Left renal pelvis (tissue), 4 donors: ENCODE measurements at regions not wholly inside any gene's neighbourhood (a gene's known extent, or its start where the extent isn't known, plus 50 kb on each side); places are given as distances from the start of the nearest gene placed in this dataset.
A peak's percentile ranks its signal among the peaks of the same experiment; 100 is the strongest.
"Not testable (repeated sequence)": the region's sequence is repeated elsewhere in the genome, so short reads cannot be mapped to it uniquely, and the experiment has no call there.

Experiments used
- DNase-seq, 4 donors: peaks; one replicate each; pipeline ENCODE4 v3.0.0-alpha.2; 2013; ENCODE audit warnings: low read depth in 4 of 4, low spot score in 3 of 4

GRCh38 chr3:187795207-187795960, 50.1 kb upstream of the BCL6 start:
- DNase-seq: no peak

- DNase-seq: no peak
Measured at GRCh38 chr3:187798126-187798525, 52.9 kb upstream of the BCL6 start.

GRCh38 chr3:187798531-187799530, 53.6 kb upstream of the BCL6 start:
- DNase-seq: no peak

- no peak for DNase-seq
Measured at GRCh38 chr3:187799942-187800641, 54.8 kb upstream of the BCL6 start.

- no peak for DNase-seq
Measured at GRCh38 chr3:187801152-187801551, 55.9 kb upstream of the BCL6 start.

- no peak for DNase-seq
Measured at GRCh38 chr3:187802203-187802927, 57.1 kb upstream of the BCL6 start.

GRCh38 chr3:187802928-187803259, 57.6 kb upstream of the BCL6 start:
- DNase-seq: no peak

- DNase-seq: no peak
Measured at GRCh38 chr3:187804120-187804744, 59.0 kb upstream of the BCL6 start.

GRCh38 chr3:187804745-187805121, 59.5 kb upstream of the BCL6 start:
- DNase-seq: no peak

GRCh38 chr3:187805774-187806173, 60.5 kb upstream of the BCL6 start:
- no peak for DNase-seq

- no peak for DNase-seq
Measured at GRCh38 chr3:187807086-187807862, 62.0 kb upstream of the BCL6 start.

- peak in 2 of 4 donors; percentile 39 to 60 for DNase-seq
Measured at GRCh38 chr3:187808527-187808895, 63.2 kb upstream of the BCL6 start.

- no peak for DNase-seq
Measured at GRCh38 chr3:187809612-187809991, 64.3 kb upstream of the BCL6 start.

GRCh38 chr3:187810021-187810446, 64.8 kb upstream of the BCL6 start:
- no peak for DNase-seq

GRCh38 chr3:187811585-187812250, 66.5 kb upstream of the BCL6 start:
- no peak for DNase-seq

GRCh38 chr3:187812496-187812895, 67.2 kb upstream of the BCL6 start:
- DNase-seq: no peak

GRCh38 chr3:187813198-187813597, 67.9 kb upstream of the BCL6 start:
- DNase-seq: no peak

GRCh38 chr3:187817766-187818165, 72.5 kb upstream of the BCL6 start:
- DNase-seq: not testable (repeated sequence)
